MM.1S (cell line): ENCODE measurements at regions not wholly inside any gene's neighbourhood (a gene's known extent, or its start where the extent isn't known, plus 50 kb on each side); places are given as distances from the start of the nearest gene placed in this dataset.

ENCODE experiments used
- DNase-seq: peaks from one replicate; pipeline ENCODE4 v3.0.0-alpha.2; 2015
- H2AFZ ChIP-seq: fragments of 300-600 bp; sonication (generic); 2 replicates; pipeline ENCODE4 v1.6.0; 2016; ENCODE audit warnings: antibody characterized with exemption, low read length
- H3F3A ChIP-seq: fragments of 300-600 bp; sonication (generic); 2 replicates; pipeline ENCODE4 v1.6.1; 2016; ENCODE audit warnings: mild to moderate bottlenecking, antibody characterized with exemption, low read length, moderate library complexity, mixed read lengths; ENCODE audit not compliant: insufficient read depth
- H3K27ac ChIP-seq: fragments of 300-600 bp; sonication (generic); 2 replicates; pipeline ENCODE4 v1.5.1; 2016; ENCODE audit warnings: mild to moderate bottlenecking, low read length
- H3K27me3 ChIP-seq: fragments of 300-600 bp; sonication (generic); replicated peaks from 2 replicates; pipeline ENCODE4 v1.6.0; 2016; ENCODE audit warnings: low read length; ENCODE audit not compliant: insufficient read depth
- H3K36me3 ChIP-seq: fragments of 300-600 bp; sonication (generic); replicated peaks from 2 replicates; pipeline ENCODE4 v1.6.1; 2016; ENCODE audit warnings: mild to moderate bottlenecking, low read length, mixed read lengths; ENCODE audit not compliant: insufficient read depth
- H3K4me1 ChIP-seq: fragments of 300-600 bp; sonication (generic); 2 replicates; pipeline ENCODE4 v1.6.1; 2016; ENCODE audit warnings: low read length, mixed read lengths
- H3K4me2 ChIP-seq: fragments of 300-600 bp; sonication (generic); 2 replicates; pipeline ENCODE4 v1.6.0; 2016; ENCODE audit warnings: low read depth, low read length
- H3K4me3 ChIP-seq: fragments of 300-600 bp; sonication (generic); 2 replicates; pipeline ENCODE4 v1.5.1; 2016; ENCODE audit warnings: low read length, mixed read lengths
- H3K79me2 ChIP-seq: fragments of 300-600 bp; sonication (generic); 2 replicates; pipeline ENCODE4 v1.6.1; 2016; ENCODE audit warnings: mixed run types, low read length, mixed read lengths
- H3K9ac ChIP-seq: fragments of 300-600 bp; sonication (generic); 2 replicates; pipeline ENCODE4 v1.6.1; 2016; ENCODE audit warnings: low read length, mixed read lengths
- H3K9me2 ChIP-seq: fragments of 300-600 bp; sonication (generic); replicated peaks from 2 replicates; pipeline ENCODE4 v1.6.1; 2016; ENCODE audit warnings: mild to moderate bottlenecking, low read length, mixed read lengths; ENCODE audit not compliant: insufficient read depth
- H3K9me3 ChIP-seq: fragments of 300-600 bp; sonication (generic); replicated peaks from 2 replicates; pipeline ENCODE4 v1.6.1; 2016; ENCODE audit warnings: mild to moderate bottlenecking, low read length, mixed read lengths; ENCODE audit not compliant: insufficient read depth
- H4K20me1 ChIP-seq: fragments of 300-600 bp; sonication (generic); 2 replicates; pipeline ENCODE4 v1.6.1; 2016; ENCODE audit warnings: mild to moderate bottlenecking, low read length, moderate library complexity, mixed read lengths; ENCODE audit not compliant: insufficient read depth
- CTCF ChIP-seq: fragments of 300-600 bp; sonication (generic); IDR thresholded peaks from 2 replicates; pipeline ENCODE4 v1.5.1; 2016; ENCODE audit warnings: antibody characterized with exemption, low read length, mixed read lengths
- EZH2 ChIP-seq: fragments of 300-600 bp; sonication (generic); optimal IDR thresholded peaks from 2 replicates; pipeline ENCODE3; 2017; ENCODE audit warnings: low read depth, mild to moderate bottlenecking, antibody characterized with exemption, low read length, mixed read lengths
- EZH2phosphoT487 ChIP-seq: fragments of 300-600 bp; sonication (generic); IDR thresholded peaks from 2 replicates; pipeline ENCODE4 v1.6.1; 2018; ENCODE audit warnings: antibody characterized with exemption, low read length

- no peaks in the 10 kb centered on the region for H3K9me2 ChIP-seq
- H3K4me2 ChIP-seq = no peak overlapping the region
- TF ChIP-seq CTCF = no peak
- TF ChIP-seq EZH2 = no peak
- TF ChIP-seq EZH2phosphoT487 = no peak
Observed at GRCh38 chr17:34817252-34818035, 143.8 kb downstream of the CCT6B start.

GRCh38 chr17:34816848-34817247, 144.4 kb downstream of the CCT6B start:
- H3K4me3 ChIP-seq = no peak overlapping the region
- no peak overlapping the region for H2AFZ ChIP-seq
- H3K79me2 ChIP-seq = no peaks in the 10 kb centered on the region
- no peak overlapping the region for H3K27ac ChIP-seq
- H3K36me3 ChIP-seq = no peaks in the 10 kb centered on the region
- H3K4me1 ChIP-seq = no peaks in the 10 kb centered on the region
- no peak for TF ChIP-seq CTCF
- TF ChIP-seq EZH2 = no peak
- no peak for TF ChIP-seq EZH2phosphoT487
- no peak for DNase-seq
- no peak overlapping the region for H3K4me2 ChIP-seq
- no peaks in the 10 kb centered on the region for H3K9me2 ChIP-seq
- no peaks in the 10 kb centered on the region for H3K9me3 ChIP-seq
- H3K9ac ChIP-seq = no peak overlapping the region
- H4K20me1 ChIP-seq = no peaks in the 10 kb centered on the region
- H3K27me3 ChIP-seq = no peaks in the 10 kb centered on the region
- H3F3A ChIP-seq = no peaks in the 10 kb centered on the region

More at GRCh38 chr17:34817252-34818035, 143.8 kb downstream of the CCT6B start:
- Histone ChIP-seq H3K4me1 (no peaks in the 10 kb centered on the region), H4K20me1 (no peaks in the 10 kb centered on the region), H3K9me3 (no peaks in the 10 kb centered on the region), H3K79me2 (no peaks in the 10 kb centered on the region), H3K36me3 (no peaks in the 10 kb centered on the region), H3K4me3 (no peak overlapping the region), H2AFZ (no peak overlapping the region), H3K27me3 (no peaks in the 10 kb centered on the region), H3K9ac (no peak overlapping the region), H3K27ac (no peak overlapping the region), H3F3A (no peaks in the 10 kb centered on the region)
- DNase-seq = no peak

GRCh38 chr17:34813290-34813689, 148.0 kb downstream of the CCT6B start:
- Histone ChIP-seq H3K9me2 (no peaks in the 10 kb centered on the region), H3K27me3 (no peaks in the 10 kb centered on the region), H3K4me1 (no peaks in the 10 kb centered on the region), H3K4me2 (no peak overlapping the region), H3F3A (no peaks in the 10 kb centered on the region), H3K36me3 (no peaks in the 10 kb centered on the region), H3K79me2 (no peaks in the 10 kb centered on the region), H3K9ac (no peak overlapping the region), H2AFZ (no peak overlapping the region), H4K20me1 (no peaks in the 10 kb centered on the region), H3K9me3 (no peaks in the 10 kb centered on the region), H3K4me3 (no peak overlapping the region), H3K27ac (no peak overlapping the region)
- TF ChIP-seq CTCF (no peak), EZH2phosphoT487 (no peak), EZH2 (no peak)
- no peak for DNase-seq
